Loucy (cell line): ENCODE measurements at regions not wholly inside any gene's neighbourhood (a gene's known extent, or its start where the extent isn't known, plus 50 kb on each side); places are given as distances from the start of the nearest gene placed in this dataset.

Experiments
- H2AFZ ChIP-seq: fragments of 200-600 bp; sonication (generic); 2 replicates; pipeline ENCODE4 v1.6.0; 2016; ENCODE audit warnings: antibody characterized with exemption, mild to moderate bottlenecking, low read length, moderate library complexity
- H3F3A ChIP-seq: fragments of 200-600 bp; 2 replicates; pipeline ENCODE4 v1.6.0; 2016; ENCODE audit warnings: antibody characterized with exemption, low read depth, mild to moderate bottlenecking
- H3K27me3 ChIP-seq: fragments of 200-600 bp; sonication (generic); 2 replicates; pipeline ENCODE4 v1.6.1; 2014; ENCODE audit warnings: low read length, mild to moderate bottlenecking; ENCODE audit not compliant: insufficient read depth, poor library complexity, severe bottlenecking
- H3K36me3 ChIP-seq: fragments of 200-600 bp; sonication (generic); 2 replicates; pipeline ENCODE4 v1.6.1; 2016; ENCODE audit warnings: low read length; ENCODE audit not compliant: insufficient read depth
- H3K4me1 ChIP-seq: fragments of 200-600 bp; sonication (generic); 2 replicates; pipeline ENCODE4 v1.5.1; 2014; ENCODE audit warnings: low read length, mild to moderate bottlenecking; ENCODE audit not compliant: insufficient read depth, poor library complexity, severe bottlenecking
- H3K4me2 ChIP-seq: fragments of 200-600 bp; sonication (generic); 2 replicates; pipeline ENCODE4 v1.6.0; 2014; ENCODE audit warnings: antibody characterized with exemption, low read length, low read depth, mild to moderate bottlenecking; ENCODE audit not compliant: poor library complexity, severe bottlenecking
- H3K4me3 ChIP-seq: fragments of 200-600 bp; sonication (generic); 2 replicates; pipeline ENCODE4 v1.5.1; 2014; ENCODE audit warnings: low read length, mild to moderate bottlenecking, mixed read lengths; ENCODE audit not compliant: poor library complexity, severe bottlenecking
- H3K79me2 ChIP-seq: fragments of 200-600 bp; sonication (generic); 2 replicates; pipeline ENCODE4 v1.6.1; 2014; ENCODE audit warnings: low read length; ENCODE audit not compliant: insufficient read depth
- H3K9ac ChIP-seq: fragments of 200-600 bp; sonication (generic); 2 replicates; pipeline ENCODE4 v1.6.0; 2014; ENCODE audit warnings: mild to moderate bottlenecking, low read depth, low read length, moderate library complexity; ENCODE audit not compliant: poor library complexity, severe bottlenecking
- H3K9me2 ChIP-seq: fragments of 200-600 bp; sonication (generic); replicated peaks from 2 replicates; pipeline ENCODE4 v1.6.1; 2016; ENCODE audit warnings: low read depth, low read length, mixed read lengths
- H3K9me3 ChIP-seq: fragments of 200-600 bp; sonication (generic); 2 replicates; pipeline ENCODE4 v1.6.1; 2014; ENCODE audit warnings: mild to moderate bottlenecking, antibody characterized with exemption, low read length, low read depth; ENCODE audit not compliant: insufficient read depth
- H4K20me1 ChIP-seq: fragments of 200-600 bp; sonication (generic); 2 replicates; pipeline ENCODE4 v1.6.0; 2014; ENCODE audit warnings: antibody characterized with exemption, low read length, mild to moderate bottlenecking; ENCODE audit not compliant: insufficient read depth, poor library complexity, severe bottlenecking
- CTCF ChIP-seq: fragments of 200-600 bp; sonication (generic); conservative IDR thresholded peaks from 2 replicates; pipeline ENCODE4 v1.5.1; 2014; ENCODE audit warnings: mild to moderate bottlenecking, antibody characterized with exemption, low read length
- EZH2phosphoT487 ChIP-seq: fragments of 200-600 bp; IDR thresholded peaks from 2 replicates; pipeline ENCODE4 v1.6.1; 2018; ENCODE audit warnings: antibody characterized with exemption, mild to moderate bottlenecking, moderate library complexity, borderline replicate concordance

- Histone ChIP-seq H3K9me3 (no peaks in the 10 kb centered on the region), H3K4me3 (no peak overlapping the region), H3K36me3 (no peaks in the 10 kb centered on the region), H2AFZ (no peak overlapping the region), H3K4me2 (no peak overlapping the region), H3K9me2 (no peaks in the 10 kb centered on the region), H3K79me2 (no peaks in the 10 kb centered on the region), H3K4me1 (no peaks in the 10 kb centered on the region), H4K20me1 (no peaks in the 10 kb centered on the region), H3K27me3 (no peaks in the 10 kb centered on the region), H3F3A (no peaks in the 10 kb centered on the region), H3K9ac (no peak overlapping the region)
- TF ChIP-seq CTCF (no peak), EZH2phosphoT487 (no peak)
Observed at GRCh38 chr5:165079389-165079788, 1574.0 kb downstream of the MAT2B start.

DNA sequence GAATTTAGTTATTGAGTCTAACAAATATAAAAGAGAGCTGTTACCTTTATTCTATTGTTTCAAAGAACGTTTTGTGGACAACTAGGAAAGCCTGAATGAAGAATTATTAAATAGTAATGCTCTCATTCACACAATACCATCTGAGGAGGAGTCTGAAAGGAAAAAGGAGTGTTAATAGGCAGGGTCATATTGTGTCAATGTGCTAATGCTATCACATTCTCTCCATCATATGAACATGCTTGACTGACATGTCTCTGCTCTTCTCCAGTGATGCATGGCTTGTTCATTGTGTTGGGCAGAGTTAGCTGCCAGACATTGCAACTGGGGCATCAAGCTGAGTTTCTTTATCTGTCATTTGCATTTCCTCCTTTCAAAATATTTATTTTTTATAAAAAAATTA is 1578.0 kb downstream of the MAT2B start:
- H3F3A ChIP-seq, result no peaks in the 10 kb centered on the region
- H3K36me3 ChIP-seq, result no peaks in the 10 kb centered on the region
- H3K9me3 ChIP-seq, result no peaks in the 10 kb centered on the region
- no peak for TF ChIP-seq EZH2phosphoT487
- TF ChIP-seq CTCF, result no peak
- H3K9me2 ChIP-seq, result no peaks in the 10 kb centered on the region
- H3K79me2 ChIP-seq, result no peaks in the 10 kb centered on the region
- H4K20me1 ChIP-seq, result no peaks in the 10 kb centered on the region
- no peaks in the 10 kb centered on the region for H3K4me1 ChIP-seq
- no peak overlapping the region for H3K4me2 ChIP-seq
- no peak overlapping the region for H3K4me3 ChIP-seq
- H3K27me3 ChIP-seq, result no peaks in the 10 kb centered on the region
- no peak overlapping the region for H2AFZ ChIP-seq
- H3K9ac ChIP-seq, result no peak overlapping the region

GRCh38 chr5:165086465-165086864 is 1581.0 kb downstream of the MAT2B start:
- Histone ChIP-seq H3K4me2 (no peak overlapping the region), H3K27me3 (no peaks in the 10 kb centered on the region), H4K20me1 (no peaks in the 10 kb centered on the region), H3K9ac (no peak overlapping the region), H2AFZ (no peak overlapping the region), H3F3A (no peaks in the 10 kb centered on the region), H3K9me2 (no peaks in the 10 kb centered on the region), H3K4me3 (no peak overlapping the region), H3K79me2 (no peaks in the 10 kb centered on the region), H3K4me1 (no peaks in the 10 kb centered on the region), H3K36me3 (no peaks in the 10 kb centered on the region), H3K9me3 (no peaks in the 10 kb centered on the region)
- TF ChIP-seq EZH2phosphoT487 (no peak), CTCF (no peak)
